ENCODE measurements at regions not wholly inside any gene's neighbourhood (a gene's known extent, or its start where the extent isn't known, plus 50 kb on each side); places are given as distances from the start of the nearest gene placed in this dataset.

GRCh38 chr3:147699175-147699838 lies 290.1 kb downstream of the ZIC1 start:
- no peak for TF ChIP-seq CTCF (conservative IDR thresholded peaks at IDR 0.05; ENCODE audit: low read depth, low read length)
- TF ChIP-seq EZH2 (IDR thresholded peaks at IDR 0.05; ENCODE audit: borderline replicate concordance, low read depth, low read length, poor library complexity, severe bottlenecking) = no peak

Data from A673 (cell line).